H9 (cell line): ENCODE measurements at regions not wholly inside any gene's neighbourhood (a gene's known extent, or its start where the extent isn't known, plus 50 kb on each side); places are given as distances from the start of the nearest gene placed in this dataset.

Source experiments
- DNase-seq: peaks from one replicate; pipeline ENCODE4 v3.0.0-alpha.2; 2017
- H2AFZ ChIP-seq: one replicate; pipeline ENCODE4 v1.6.1; 2013; ENCODE audit warnings: mild to moderate bottlenecking, low read length, control low read depth, moderate library complexity
- H2AK5ac ChIP-seq: 2 replicates; pipeline ENCODE4 v1.6.1; 2013; ENCODE audit warnings: low read length, control low read depth, mixed read lengths; ENCODE audit not compliant: insufficient read length
- H2BK120ac ChIP-seq: one replicate; pipeline ENCODE4 v1.6.1; 2013; ENCODE audit warnings: low read depth, mild to moderate bottlenecking, low read length, control low read depth, inconsistent platforms; ENCODE audit not compliant: poor library complexity, severe bottlenecking
- H2BK12ac ChIP-seq: 2 replicates; pipeline ENCODE4 v1.6.1; 2013; ENCODE audit warnings: low read length, control low read depth, mixed read lengths, low read depth; ENCODE audit not compliant: insufficient read length
- H2BK15ac ChIP-seq: 2 replicates; pipeline ENCODE4 v1.6.1; 2013; ENCODE audit warnings: low read depth, low read length, control low read depth
- H2BK20ac ChIP-seq: one replicate; pipeline ENCODE4 v1.6.1; 2013; ENCODE audit warnings: low read depth, mild to moderate bottlenecking, low read length, control low read depth, inconsistent platforms; ENCODE audit not compliant: poor library complexity, severe bottlenecking
- H2BK5ac ChIP-seq: 2 replicates; pipeline ENCODE4 v1.6.1; 2013; ENCODE audit warnings: low read length, control low read depth, mixed read lengths; ENCODE audit not compliant: insufficient read length
- H3K14ac ChIP-seq: 2 replicates; pipeline ENCODE4 v1.6.1; 2013; ENCODE audit warnings: low read length, control low read depth; ENCODE audit not compliant: insufficient read depth
- H3K18ac ChIP-seq: 2 replicates; pipeline ENCODE4 v1.6.1; 2013; ENCODE audit warnings: low read depth, mild to moderate bottlenecking, mixed read lengths, low read length, control low read depth; ENCODE audit not compliant: insufficient read length
- H3K23ac ChIP-seq: 2 replicates; pipeline ENCODE4 v1.6.1; 2013; ENCODE audit warnings: low read length, control low read depth, mixed read lengths, low read depth; ENCODE audit not compliant: insufficient read length
- H3K23me2 ChIP-seq: 2 replicates; pipeline ENCODE4 v1.6.1; 2013; ENCODE audit warnings: low read depth, mild to moderate bottlenecking, mixed read lengths, low read length, control low read depth; ENCODE audit not compliant: insufficient read length, poor library complexity, severe bottlenecking
- H3K27ac ChIP-seq: 2 replicates; pipeline ENCODE4 v1.5.1; 2013; ENCODE audit warnings: low read length, control low read depth, mixed read lengths, low read depth; ENCODE audit not compliant: insufficient read length
- H3K27me3 ChIP-seq: 2 replicates; pipeline ENCODE4 v1.6.1; 2013; ENCODE audit warnings: low read length, control low read depth, inconsistent platforms; ENCODE audit not compliant: insufficient read depth
- H3K4ac ChIP-seq: 2 replicates; pipeline ENCODE4 v1.6.1; 2013; ENCODE audit warnings: low read depth, mild to moderate bottlenecking, control low read depth, inconsistent platforms, low read length, moderate library complexity
- H3K4me1 ChIP-seq: 2 replicates; pipeline ENCODE4 v1.6.1; 2013; ENCODE audit warnings: low read length, control low read depth, inconsistent platforms; ENCODE audit not compliant: insufficient read depth
- H3K4me2 ChIP-seq: 2 replicates; pipeline ENCODE4 v1.6.1; 2013; ENCODE audit warnings: low read length, control low read depth, mixed read lengths; ENCODE audit not compliant: insufficient read length, insufficient read depth
- H3K56ac ChIP-seq: 2 replicates; pipeline ENCODE4 v1.6.1; 2013; ENCODE audit warnings: low read depth, mild to moderate bottlenecking, mixed read lengths, low read length, control low read depth; ENCODE audit not compliant: insufficient read length
- H3K79me1 ChIP-seq: 2 replicates; pipeline ENCODE4 v1.6.1; 2013; ENCODE audit warnings: low read depth, mild to moderate bottlenecking, moderate library complexity, low read length, control low read depth, inconsistent platforms; ENCODE audit not compliant: insufficient read depth, poor library complexity, severe bottlenecking
- H3K79me2 ChIP-seq: 2 replicates; pipeline ENCODE4 v1.6.1; 2013; ENCODE audit warnings: low read length, control low read depth, inconsistent platforms; ENCODE audit not compliant: insufficient read depth
- H3K9ac ChIP-seq: 2 replicates; pipeline ENCODE4 v1.6.1; 2013; ENCODE audit warnings: low read length, control low read depth, mixed read lengths; ENCODE audit not compliant: insufficient read length; ENCODE audit errors: extremely low read depth
- H3K9me3 ChIP-seq: one replicate; pipeline ENCODE4 v1.6.1; 2013; ENCODE audit warnings: low read depth, low read length, inconsistent platforms; ENCODE audit not compliant: control insufficient read depth
- H3T11ph ChIP-seq: one replicate; pipeline ENCODE4 v1.6.1; 2013; ENCODE audit warnings: mild to moderate bottlenecking, low read length, control low read depth, inconsistent platforms
- H4K20me1 ChIP-seq: one replicate; pipeline ENCODE4 v1.6.1; 2013; ENCODE audit not compliant: control insufficient read depth, insufficient read length, insufficient read depth
- H4K5ac ChIP-seq: 2 replicates; pipeline ENCODE4 v1.6.1; 2013; ENCODE audit warnings: low read depth, mild to moderate bottlenecking, mixed read lengths, low read length, control low read depth; ENCODE audit not compliant: insufficient read length
- H4K8ac ChIP-seq: replicated peaks from 2 replicates; pipeline ENCODE4 v1.6.1; 2013; ENCODE audit warnings: low read length, control low read depth, mixed read lengths, low read depth; ENCODE audit not compliant: insufficient read length
- H4K91ac ChIP-seq: 2 replicates; pipeline ENCODE4 v1.6.1; 2013; ENCODE audit warnings: low read depth, mild to moderate bottlenecking, moderate library complexity, mixed read lengths, low read length, control low read depth; ENCODE audit not compliant: insufficient read length
- H3K27ac Mint-ChIP-seq, 3 experiments: 2 replicates in 2 of 3; 3 replicates in 1 of 3; pipeline ENCODE4 v1.8.0; 2020 to 2021; ENCODE audit warnings: mixed read lengths in 3 of 3, mild to moderate bottlenecking in 1 of 3, moderate library complexity in 1 of 3
- H3K27me3 Mint-ChIP-seq: 2 replicates; pipeline ENCODE4 v1.8.0; 2021; ENCODE audit warnings: low read depth, mild to moderate bottlenecking, moderate library complexity, mixed read lengths
- H3K36me3 Mint-ChIP-seq, 3 experiments: 2 replicates in 2 of 3; 3 replicates in 1 of 3; pipeline ENCODE4 v1.8.0; 2020 to 2021; ENCODE audit warnings: low read depth in 3 of 3, mixed read lengths in 3 of 3; ENCODE audit not compliant: insufficient read depth in 1 of 3
- H3K4me1 Mint-ChIP-seq, 2 experiments: 2 replicates each; pipeline ENCODE4 v1.8.0; 2020; ENCODE audit warnings: mixed read lengths in 2 of 2
- H3K4me3 Mint-ChIP-seq, 2 experiments: 2 replicates in 1 of 2; 3 replicates in 1 of 2; pipeline ENCODE4 v1.8.0; 2020 to 2021; ENCODE audit warnings: mild to moderate bottlenecking in 2 of 2, mixed read lengths in 2 of 2, moderate library complexity in 1 of 2
- H3K9me3 Mint-ChIP-seq, 2 experiments: 2 replicates in 1 of 2; 3 replicates in 1 of 2; pipeline ENCODE4 v1.8.0; 2020; ENCODE audit warnings: mild to moderate bottlenecking in 2 of 2, mixed read lengths in 2 of 2, moderate library complexity in 1 of 2
- WGBS: extraction: QIAGEN DNeasy Blood & Tissue Kit; methylation state at CpG from one replicate; pipeline ENCODE4 v1.1.7; 2013; ENCODE audit warnings: missing lambda C conversion rate, low lambda C conversion rate, mixed read lengths; ENCODE audit not compliant: insufficient read length; ENCODE audit errors: extremely low coverage; 5-methylcytosine and 5-hydroxymethylcytosine counted together
- TF ChIP-seq, protein P1 (sequence below): fragments of 200-600 bp; sonication (generic); conservative IDR thresholded peaks from 3 replicates; pipeline ENCODE4 v1.8.0; 2021; ENCODE audit warnings: antibody characterized with exemption, mild to moderate bottlenecking

DNA sequence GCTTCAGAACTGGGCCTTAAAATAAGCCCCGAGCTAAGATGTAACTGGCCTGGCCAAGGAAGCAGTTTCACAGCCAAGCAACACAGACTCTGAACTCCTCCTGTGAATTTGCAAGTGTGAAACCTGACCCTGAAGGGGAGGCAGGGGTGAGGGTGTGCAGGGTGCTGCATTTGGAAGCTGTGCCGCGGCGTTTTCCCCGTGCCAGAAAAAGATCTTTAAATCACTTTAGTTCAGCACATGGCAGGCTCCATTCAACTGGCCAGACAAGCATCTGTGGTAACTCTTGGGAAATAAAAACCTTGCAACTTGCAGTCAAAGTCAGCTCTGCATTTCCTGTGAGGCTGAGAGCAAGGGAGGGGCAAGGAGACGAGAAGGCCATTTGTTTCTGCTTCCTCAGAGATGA lies 209.3 kb upstream of the SOX11 start:
- Histone ChIP-seq H3K56ac (no peak overlapping the region), H4K8ac (no peak overlapping the region), H3K4ac (no peak overlapping the region), H2AK5ac (no peak overlapping the region), H2BK15ac (no peak overlapping the region), H3K9ac (no peak overlapping the region), H3K27ac (no peak overlapping the region), H3K27me3 (no peaks in the 10 kb centered on the region), H3K4me1 (peaks cover 9% of the 10 kb centered on the region; the same call in 1 of the 2 replicates), H2BK5ac (no peak overlapping the region), H2BK20ac (no peak overlapping the region), H3K79me2 (no peaks in the 10 kb centered on the region), H3K23me2 (no peaks in the 10 kb centered on the region), H4K5ac (no peak overlapping the region), H3K14ac (no peak overlapping the region), H3K18ac (no peak overlapping the region), H4K20me1 (no peaks in the 10 kb centered on the region), H2AFZ (no peak overlapping the region), H3K9me3 (no peaks in the 10 kb centered on the region), H3K4me2 (peak overlapping the region; percentile 1), H3K79me1 (no peaks in the 10 kb centered on the region), H2BK12ac (no peak overlapping the region), H4K91ac (no peak overlapping the region), H3K23ac (no peak overlapping the region), H2BK120ac (no peak overlapping the region), H3T11ph (no peak overlapping the region)
- TF ChIP-seq, protein P1, sequence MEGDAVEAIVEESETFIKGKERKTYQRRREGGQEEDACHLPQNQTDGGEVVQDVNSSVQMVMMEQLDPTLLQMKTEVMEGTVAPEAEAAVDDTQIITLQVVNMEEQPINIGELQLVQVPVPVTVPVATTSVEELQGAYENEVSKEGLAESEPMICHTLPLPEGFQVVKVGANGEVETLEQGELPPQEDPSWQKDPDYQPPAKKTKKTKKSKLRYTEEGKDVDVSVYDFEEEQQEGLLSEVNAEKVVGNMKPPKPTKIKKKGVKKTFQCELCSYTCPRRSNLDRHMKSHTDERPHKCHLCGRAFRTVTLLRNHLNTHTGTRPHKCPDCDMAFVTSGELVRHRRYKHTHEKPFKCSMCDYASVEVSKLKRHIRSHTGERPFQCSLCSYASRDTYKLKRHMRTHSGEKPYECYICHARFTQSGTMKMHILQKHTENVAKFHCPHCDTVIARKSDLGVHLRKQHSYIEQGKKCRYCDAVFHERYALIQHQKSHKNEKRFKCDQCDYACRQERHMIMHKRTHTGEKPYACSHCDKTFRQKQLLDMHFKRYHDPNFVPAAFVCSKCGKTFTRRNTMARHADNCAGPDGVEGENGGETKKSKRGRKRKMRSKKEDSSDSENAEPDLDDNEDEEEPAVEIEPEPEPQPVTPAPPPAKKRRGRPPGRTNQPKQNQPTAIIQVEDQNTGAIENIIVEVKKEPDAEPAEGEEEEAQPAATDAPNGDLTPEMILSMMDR = no peak
- Mint-ChIP-seq H3K9me3 (peaks cover 9 to 13% of the 10 kb centered on the region in 2 experiments), H3K36me3 (peaks cover 0 to 16% (median 0%) of the 10 kb centered on the region in 3 experiments; a peak in 3 of 7 replicates), H3K4me3 (peak overlapping the region; percentile 9 to 48; a peak in 3 of 5 replicates), H3K27ac (peak overlapping the region in 2 of 3 experiments; percentile 12 to 63; a peak in 2 of 7 replicates), H3K4me1 (peaks cover 53 to 64% of the 10 kb centered on the region in 2 experiments), H3K27me3 (peaks cover 6% of the 10 kb centered on the region; the same call in 1 of the 2 replicates)
- WGBS = no CpG with 5 or more reads among the region's 6 CpGs
- DNase-seq = peak; percentile 55
